Activated CD8-positive, alpha-beta memory T cell treated with anti-CD3 and anti-CD28 coated beads, Interleukin-2, amount 10 ng/mL, durations not matched to agents 7 days and 5 days (primary cell): ENCODE measurements at regions not wholly inside any gene's neighbourhood (a gene's known extent, or its start where the extent isn't known, plus 50 kb on each side); places are given as distances from the start of the nearest gene placed in this dataset.

Experiments used
- ATAC-seq: fragments of 150-1000 bp; cut with Tn5 transposase; one replicate; pipeline ENCODE4 v1.10.0; 2021; ENCODE audit warnings: moderate library complexity
- CTCF ChIA-PET: fragments of 350-600 bp; sonication (Branson Sonifier 250); formaldehyde crosslinking; loops from one replicate; lab custom pipeline; 2021; ENCODE audit warnings: antibody characterized with exemption; lab: Charles Lee
- DNase-seq: peaks from one replicate; pipeline ENCODE4 v3.0.0-alpha.2; 2020
- H3K27ac Mint-ChIP-seq: one replicate; pipeline ENCODE4 v1.8.0; 2021; ENCODE audit warnings: mild to moderate bottlenecking, mixed read lengths
- H3K27me3 Mint-ChIP-seq: one replicate; pipeline ENCODE4 v1.8.0; 2021; ENCODE audit warnings: mixed read lengths
- H3K36me3 Mint-ChIP-seq: one replicate; pipeline ENCODE4 v1.8.0; 2021; ENCODE audit warnings: mild to moderate bottlenecking, mixed read lengths
- H3K4me1 Mint-ChIP-seq: one replicate; pipeline ENCODE4 v1.8.0; 2021; ENCODE audit warnings: mixed read lengths
- H3K4me3 Mint-ChIP-seq: one replicate; pipeline ENCODE4 v1.8.0; 2021; ENCODE audit warnings: mild to moderate bottlenecking, moderate library complexity, mixed read lengths
- H3K9me3 Mint-ChIP-seq: one replicate; pipeline ENCODE4 v1.8.0; 2022; ENCODE audit warnings: low read depth, mixed read lengths

GRCh38 chr15:89421219-89421618 is 75.2 kb downstream of the RHCG start:
- ATAC-seq (no peak), DNase-seq (no peak)
- Mint-ChIP-seq H3K27ac (no peak overlapping the region), H3K4me3 (no peak overlapping the region), H3K27me3 (peaks cover 74% of the 10 kb centered on the region), H3K4me1 (peaks cover under 1% of the 10 kb centered on the region), H3K36me3 (no peaks in the 10 kb centered on the region), H3K9me3 (no peaks in the 10 kb centered on the region)
- CTCF ChIA-PET: interaction anchor here (1.0 to 7.7 kb wide), 3 partner anchors 8 to 63 kb away, joined by 3 to 107 read pairs (median 50); no protein-coding TSS in a partner anchor

- ATAC-seq (no peak), DNase-seq (peak; percentile 70)
- Mint-ChIP-seq H3K36me3 (no peaks in the 10 kb centered on the region), H3K9me3 (no peaks in the 10 kb centered on the region), H3K27me3 (peaks cover 85% of the 10 kb centered on the region), H3K4me3 (no peak overlapping the region), H3K27ac (no peak overlapping the region), H3K4me1 (peaks cover 3% of the 10 kb centered on the region)
- CTCF ChIA-PET: interaction anchor here (0.6 to 7.7 kb wide), 8 partner anchors 10 to 319 kb away, joined by 3 to 107 read pairs (median 4); no protein-coding TSS in a partner anchor
These were observed 76.9 kb downstream of the RHCG start for GRCh38 chr15:89419370-89419984.

GRCh38 chr15:89417206-89417725 is 79.1 kb downstream of the RHCG start:
- Mint-ChIP-seq H3K9me3 (no peaks in the 10 kb centered on the region), H3K4me3 (no peak overlapping the region), H3K27ac (no peak overlapping the region), H3K27me3 (peaks cover 89% of the 10 kb centered on the region), H3K36me3 (no peaks in the 10 kb centered on the region), H3K4me1 (peaks cover 3% of the 10 kb centered on the region)
- CTCF ChIA-PET: interaction anchor here (0.6 to 7.7 kb wide), 12 partner anchors 9 to 1567 kb away, joined by 3 to 107 read pairs (median 4); no protein-coding TSS in a partner anchor
- ATAC-seq (no peak), DNase-seq (no peak)

- ATAC-seq: peak; percentile 86
- Mint-ChIP-seq H3K9me3 (no peaks in the 10 kb centered on the region), H3K27ac (no peak overlapping the region), H3K27me3 (peaks cover 90% of the 10 kb centered on the region), H3K4me1 (peaks cover 8% of the 10 kb centered on the region), H3K4me3 (no peak overlapping the region), H3K36me3 (no peaks in the 10 kb centered on the region)
- DNase-seq: peak; percentile 88
- CTCF ChIA-PET: interaction anchor here (0.6 to 7.7 kb wide), 13 partner anchors 8 to 1568 kb away, joined by 3 to 107 read pairs (median 5); no protein-coding TSS in a partner anchor
These were observed 79.8 kb downstream of the RHCG start for GRCh38 chr15:89416339-89417183.

GRCh38 chr15:89414571-89414970 is 79.9 kb upstream of the POLG start:
- Mint-ChIP-seq H3K27me3 (peaks cover 94% of the 10 kb centered on the region), H3K9me3 (no peaks in the 10 kb centered on the region), H3K27ac (no peak overlapping the region), H3K4me1 (peaks cover 15% of the 10 kb centered on the region), H3K4me3 (no peak overlapping the region), H3K36me3 (no peaks in the 10 kb centered on the region)
- CTCF ChIA-PET: interaction anchor here (0.7 to 7.7 kb wide), 4 partner anchors 15 to 56 kb away, joined by 3 to 107 read pairs (median 26); no protein-coding TSS in a partner anchor
- ATAC-seq (no peak), DNase-seq (no peak)

- DNase-seq (no peak), ATAC-seq (no peak)
- H3K27me3 Mint-ChIP-seq: peaks cover 94% of the 10 kb centered on the region
- H3K4me1 Mint-ChIP-seq: peaks cover 22% of the 10 kb centered on the region
- H3K36me3 Mint-ChIP-seq: no peaks in the 10 kb centered on the region
- CTCF ChIA-PET: interaction anchor here (1.0 to 7.7 kb wide), 3 partner anchors 15 to 55 kb away, joined by 3 to 107 read pairs (median 50); no protein-coding TSS in a partner anchor
- H3K4me3 Mint-ChIP-seq: no peak overlapping the region
- no peak overlapping the region for H3K27ac Mint-ChIP-seq
- H3K9me3 Mint-ChIP-seq: no peaks in the 10 kb centered on the region
These were observed 79.3 kb upstream of the POLG start for GRCh38 chr15:89413877-89414276.

GRCh38 chr15:89412905-89413411 is 78.3 kb upstream of the POLG start:
- no peak for DNase-seq
- no peaks in the 10 kb centered on the region for H3K9me3 Mint-ChIP-seq
- H3K4me1 Mint-ChIP-seq: peaks cover 30% of the 10 kb centered on the region
- H3K4me3 Mint-ChIP-seq: no peak overlapping the region
- no peak overlapping the region for H3K27ac Mint-ChIP-seq
- no peaks in the 10 kb centered on the region for H3K36me3 Mint-ChIP-seq
- CTCF ChIA-PET: no interaction called here
- H3K27me3 Mint-ChIP-seq: peaks cover 95% of the 10 kb centered on the region
- ATAC-seq: no peak

GRCh38 chr15:89410039-89410435 is 75.4 kb upstream of the POLG start:
- H3K4me1 Mint-ChIP-seq: peaks cover 40% of the 10 kb centered on the region
- peaks cover 99% of the 10 kb centered on the region for H3K27me3 Mint-ChIP-seq
- ATAC-seq: no peak
- no peak overlapping the region for H3K27ac Mint-ChIP-seq
- H3K9me3 Mint-ChIP-seq: no peaks in the 10 kb centered on the region
- no peak overlapping the region for H3K4me3 Mint-ChIP-seq
- DNase-seq: no peak
- no peaks in the 10 kb centered on the region for H3K36me3 Mint-ChIP-seq
- CTCF ChIA-PET: interaction anchor here (1.3 to 2.0 kb wide), 2 partner anchors 11 to 18 kb away, joined by 3 to 16 read pairs; no protein-coding TSS in a partner anchor

GRCh38 chr15:89409184-89410038 is 74.8 kb upstream of the POLG start:
- Mint-ChIP-seq H3K4me3 (peak overlapping the region; percentile 71), H3K27ac (no peak overlapping the region), H3K36me3 (no peaks in the 10 kb centered on the region), H3K9me3 (no peaks in the 10 kb centered on the region), H3K4me1 (peaks cover 40% of the 10 kb centered on the region), H3K27me3 (peaks cover 99% of the 10 kb centered on the region)
- ATAC-seq: no peak
- DNase-seq: no peak
- CTCF ChIA-PET: interaction anchor here (0.9 to 2.0 kb wide), 8 partner anchors 10 to 45 kb away, joined by 3 to 16 read pairs (median 4); no protein-coding TSS in a partner anchor

GRCh38 chr15:89408372-89409183 is 74.0 kb upstream of the POLG start:
- H3K36me3 Mint-ChIP-seq: no peaks in the 10 kb centered on the region

GRCh38 chr15:89406940-89407607 is 72.5 kb upstream of the POLG start:
- no peaks in the 10 kb centered on the region for H3K36me3 Mint-ChIP-seq
- H3K4me1 Mint-ChIP-seq: peaks cover 43% of the 10 kb centered on the region
- H3K4me3 Mint-ChIP-seq: no peak overlapping the region
- no peaks in the 10 kb centered on the region for H3K9me3 Mint-ChIP-seq
- peaks cover 96% of the 10 kb centered on the region for H3K27me3 Mint-ChIP-seq
- CTCF ChIA-PET: interaction anchor here (0.6 to 1.9 kb wide), 4 partner anchors 23 to 689 kb away, joined by 3 to 8 read pairs (median 3); no protein-coding TSS in a partner anchor
- ATAC-seq (no peak), DNase-seq (no peak)
- no peak overlapping the region for H3K27ac Mint-ChIP-seq

More at GRCh38 chr15:89408372-89409183, 74.0 kb upstream of the POLG start:
- H3K4me1 Mint-ChIP-seq: peaks cover 40% of the 10 kb centered on the region
- ATAC-seq (no peak), DNase-seq (no peak)
- CTCF ChIA-PET: interaction anchor here (0.9 to 2.0 kb wide), 12 partner anchors 9 to 44 kb away, joined by 3 to 16 read pairs (median 4); no protein-coding TSS in a partner anchor
- peaks cover 99% of the 10 kb centered on the region for H3K27me3 Mint-ChIP-seq
- H3K27ac Mint-ChIP-seq: no peak overlapping the region
- no peaks in the 10 kb centered on the region for H3K9me3 Mint-ChIP-seq
- H3K4me3 Mint-ChIP-seq: peak overlapping the region; percentile 71
